ENCODE measurements at regions not wholly inside any gene's neighbourhood (a gene's known extent, or its start where the extent isn't known, plus 50 kb on each side); places are given as distances from the start of the nearest gene placed in this dataset.
A peak's percentile ranks its signal among the peaks of the same experiment; 100 is the strongest.
"Not testable (repeated sequence)": the region's sequence is repeated elsewhere in the genome, so short reads cannot be mapped to it uniquely, and the experiment has no call there.

DNA sequence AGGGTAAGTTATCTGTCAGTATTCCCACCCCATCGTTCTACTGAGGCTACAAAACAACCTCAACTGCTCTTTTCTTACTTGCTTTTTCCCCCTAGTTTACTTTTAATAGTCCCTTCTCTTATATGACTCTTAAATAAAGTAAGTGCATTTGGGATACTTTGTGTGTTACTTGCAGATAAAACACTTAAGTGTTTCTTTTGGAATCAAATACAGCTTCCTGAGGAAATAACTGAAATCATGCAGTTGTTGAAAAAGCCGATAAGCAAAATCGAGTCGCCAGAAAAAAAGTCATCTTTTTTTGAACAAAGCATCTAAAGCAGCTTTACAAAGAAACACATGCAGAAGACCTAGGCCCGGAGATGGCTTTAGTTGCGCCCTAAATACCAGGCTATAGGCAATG is 53.5 kb upstream of the EPB41L4A start:
- DNase-seq (ENCODE audit: low read depth): no peak

DNA sequence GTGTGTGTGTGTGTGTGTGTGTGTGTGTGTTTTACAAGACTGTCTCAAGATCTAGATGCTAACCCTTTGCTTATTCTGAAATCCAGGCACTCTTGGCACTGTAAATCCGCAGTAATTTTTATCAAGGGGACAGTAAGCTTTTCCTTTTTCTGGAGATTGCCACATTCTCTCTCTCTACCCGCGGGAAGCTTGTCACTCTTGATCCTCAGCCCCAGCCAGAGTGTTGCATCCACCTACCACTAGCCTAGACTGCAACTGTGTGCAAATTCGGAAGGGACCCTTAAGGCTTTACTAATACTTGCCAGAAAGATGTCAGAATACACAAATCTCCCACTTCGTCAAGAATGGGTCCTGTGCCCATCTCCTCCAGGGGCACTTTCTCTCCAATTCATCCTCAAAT is 54.9 kb upstream of the EPB41L4A start:
- no peak for DNase-seq (ENCODE audit: low read depth)

DNA sequence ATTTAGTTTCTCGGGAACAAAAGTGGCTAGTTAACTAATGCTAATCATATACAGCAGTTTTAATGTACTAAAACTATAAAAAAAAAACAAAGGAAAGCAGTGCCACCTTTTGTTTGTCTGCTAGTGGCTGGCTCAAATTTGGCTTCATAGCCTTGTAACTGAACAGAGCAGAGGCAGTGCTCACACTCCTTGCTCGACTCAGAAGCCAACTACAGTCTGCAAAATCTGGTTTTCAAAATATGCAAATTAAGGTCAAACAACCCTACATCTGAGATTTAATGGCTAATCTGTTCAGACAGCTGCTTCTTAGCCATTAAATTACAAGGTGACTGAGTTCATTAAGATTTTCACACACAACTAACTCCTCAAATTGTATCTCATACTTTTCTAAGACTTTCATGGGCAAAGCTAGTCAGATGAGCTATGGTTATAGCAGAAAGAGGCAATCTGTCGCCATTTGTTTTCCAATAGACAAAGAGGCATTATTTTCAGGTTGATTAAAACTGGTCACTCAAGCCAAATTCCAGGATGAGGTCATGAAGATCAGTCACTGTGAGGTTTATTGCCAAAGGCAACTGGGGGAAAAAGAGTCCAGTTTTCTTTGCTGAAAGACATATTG is 56.8 kb upstream of the EPB41L4A start:
- peak; percentile 36 for DNase-seq (ENCODE audit: low read depth)

GRCh38 chr5:112479418-112479817 is 60.3 kb upstream of the EPB41L4A start:
- DNase-seq (ENCODE audit: low read depth): peak; percentile 37

- DNase-seq (ENCODE audit: low read depth): no peak
These were observed 61.4 kb upstream of the EPB41L4A start for GRCh38 chr5:112480501-112480900.

GRCh38 chr5:112483704-112484103 is 64.6 kb upstream of the EPB41L4A start:
- no peak for DNase-seq (ENCODE audit: low read depth)

GRCh38 chr5:112485934-112486355 is 66.9 kb upstream of the EPB41L4A start:
- DNase-seq (ENCODE audit: low read depth): no peak

DNA sequence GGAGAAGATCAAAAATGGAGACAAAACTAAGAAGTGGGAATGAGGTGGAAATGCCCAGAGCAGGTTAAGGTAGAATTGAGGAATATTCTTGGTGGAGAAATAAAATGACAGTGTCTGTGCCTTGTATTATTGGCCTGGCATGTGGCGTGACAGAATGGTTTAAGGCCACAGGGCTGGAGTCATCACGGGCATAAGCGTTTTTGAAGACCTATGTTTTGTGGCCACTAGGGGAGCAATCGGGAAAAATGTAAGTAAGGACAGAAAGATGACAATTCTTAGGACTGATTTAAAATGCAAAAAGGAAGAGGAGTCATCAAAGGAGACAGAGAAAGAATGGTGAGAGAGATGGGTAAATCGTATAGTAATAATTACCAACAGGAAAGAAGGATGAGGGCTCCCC is 72.2 kb upstream of the EPB41L4A start:
- DNase-seq (ENCODE audit: low read depth): peak; percentile 14

GRCh38 chr5:112492291-112492690 is 73.2 kb upstream of the EPB41L4A start:
- DNase-seq (ENCODE audit: low read depth): peak; percentile 56

DNA sequence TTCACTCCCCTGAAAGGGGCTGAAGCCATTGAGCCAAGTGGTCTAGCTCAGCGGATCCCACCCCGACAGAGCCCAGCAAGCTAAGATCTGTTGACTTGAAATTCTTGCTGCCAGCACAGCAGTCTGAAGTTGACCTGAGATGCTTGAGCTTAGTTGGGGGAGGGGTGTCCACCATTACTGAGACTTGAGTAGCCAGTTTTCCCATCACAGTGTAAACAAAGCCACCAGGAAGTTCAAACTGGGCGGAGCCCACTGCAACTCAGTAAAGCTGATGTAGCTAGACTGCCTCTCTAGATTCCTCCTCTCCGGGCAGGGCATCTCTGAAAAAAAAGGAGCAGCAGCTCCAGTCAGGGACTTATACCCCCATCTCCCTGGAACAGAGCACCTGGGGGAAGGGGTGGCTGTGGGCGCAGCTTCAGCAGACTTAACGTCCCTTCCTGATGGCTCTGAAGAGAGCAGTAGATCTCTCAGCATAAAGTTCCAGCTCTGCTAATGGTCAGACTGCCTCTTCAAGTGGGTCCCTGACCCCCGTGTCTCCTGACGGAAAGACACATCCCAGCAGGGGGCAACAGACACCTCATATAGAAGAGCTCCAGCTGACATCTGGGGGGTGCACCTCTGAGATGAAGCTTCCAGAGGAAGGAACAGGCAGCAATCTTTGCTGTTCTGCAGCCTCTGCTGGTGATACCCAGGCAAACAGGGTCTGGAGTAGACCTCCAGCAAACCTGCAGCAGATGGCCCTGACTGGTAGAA is 84.8 kb upstream of the EPB41L4A start:
- peak; percentile 1 for DNase-seq (ENCODE audit: low read depth)

- not testable (repeated sequence) for DNase-seq (ENCODE audit: low read depth)
These were observed 90.0 kb upstream of the EPB41L4A start for GRCh38 chr5:112509097-112509496.

- DNase-seq (ENCODE audit: low read depth): no peak
These were observed 92.8 kb upstream of the EPB41L4A start for GRCh38 chr5:112511920-112512319.

DNA sequence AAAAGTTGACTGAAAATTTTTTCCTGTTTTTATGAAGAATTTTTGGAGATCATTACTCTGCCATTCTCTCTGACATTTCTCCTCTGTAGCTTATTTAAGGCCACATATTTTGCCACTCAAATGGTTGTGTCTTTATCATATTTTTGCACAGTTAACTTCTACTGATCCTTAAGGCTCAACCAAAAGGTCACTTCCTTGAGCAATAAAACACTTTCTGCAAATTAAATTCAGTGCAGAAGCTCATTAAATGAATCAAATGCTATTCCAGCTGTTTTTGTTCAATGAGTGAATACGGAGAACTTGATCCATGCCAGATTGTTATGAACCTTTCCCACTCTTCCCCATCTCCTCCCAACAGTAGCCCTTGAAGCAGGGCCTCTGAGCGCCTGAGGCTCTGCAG is 93.8 kb upstream of the EPB41L4A start:
- DNase-seq (ENCODE audit: low read depth): no peak

DNA sequence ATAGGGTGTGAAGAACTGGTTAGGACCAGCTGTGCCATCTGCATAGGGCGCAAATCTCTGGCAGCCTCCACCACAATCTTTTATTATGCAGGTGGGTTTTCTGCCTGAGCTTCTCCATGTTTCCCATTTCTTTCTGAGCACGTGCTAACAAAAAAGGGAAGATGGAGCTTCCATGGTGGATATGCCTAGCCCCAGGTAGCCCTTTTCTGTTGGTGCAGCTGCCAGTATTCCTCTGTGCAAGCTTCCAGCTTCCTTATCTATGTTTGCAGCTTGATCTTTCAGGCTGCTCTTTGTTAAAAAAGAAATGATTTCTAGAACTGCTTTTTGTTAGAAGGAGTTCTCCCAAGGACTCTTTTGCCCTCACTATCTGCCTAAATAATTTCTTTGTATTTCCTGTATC is 95.0 kb upstream of the EPB41L4A start:
- DNase-seq (ENCODE audit: low read depth): no peak

DNA sequence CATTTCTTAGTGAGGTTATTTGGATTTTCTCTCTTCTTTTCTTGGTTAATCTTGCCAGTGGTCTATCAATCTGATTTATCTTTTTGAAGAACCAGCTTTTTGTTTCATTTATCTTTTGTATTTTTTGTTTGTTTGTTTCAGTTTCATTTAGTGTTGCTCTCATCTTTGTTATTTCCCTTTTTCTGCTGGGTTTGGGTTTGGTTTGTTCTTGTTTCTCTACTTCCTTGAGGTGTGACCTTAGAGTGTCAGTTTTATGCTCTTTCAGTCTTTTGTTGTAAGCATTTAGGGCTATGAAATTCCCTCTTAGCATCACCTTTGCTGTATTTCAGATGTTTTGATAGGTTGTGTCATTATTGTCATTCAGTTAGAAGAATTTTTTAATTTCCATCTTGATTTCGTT is 101.4 kb upstream of the EPB41L4A start:
- not testable (repeated sequence) for DNase-seq (ENCODE audit: low read depth)

DNA sequence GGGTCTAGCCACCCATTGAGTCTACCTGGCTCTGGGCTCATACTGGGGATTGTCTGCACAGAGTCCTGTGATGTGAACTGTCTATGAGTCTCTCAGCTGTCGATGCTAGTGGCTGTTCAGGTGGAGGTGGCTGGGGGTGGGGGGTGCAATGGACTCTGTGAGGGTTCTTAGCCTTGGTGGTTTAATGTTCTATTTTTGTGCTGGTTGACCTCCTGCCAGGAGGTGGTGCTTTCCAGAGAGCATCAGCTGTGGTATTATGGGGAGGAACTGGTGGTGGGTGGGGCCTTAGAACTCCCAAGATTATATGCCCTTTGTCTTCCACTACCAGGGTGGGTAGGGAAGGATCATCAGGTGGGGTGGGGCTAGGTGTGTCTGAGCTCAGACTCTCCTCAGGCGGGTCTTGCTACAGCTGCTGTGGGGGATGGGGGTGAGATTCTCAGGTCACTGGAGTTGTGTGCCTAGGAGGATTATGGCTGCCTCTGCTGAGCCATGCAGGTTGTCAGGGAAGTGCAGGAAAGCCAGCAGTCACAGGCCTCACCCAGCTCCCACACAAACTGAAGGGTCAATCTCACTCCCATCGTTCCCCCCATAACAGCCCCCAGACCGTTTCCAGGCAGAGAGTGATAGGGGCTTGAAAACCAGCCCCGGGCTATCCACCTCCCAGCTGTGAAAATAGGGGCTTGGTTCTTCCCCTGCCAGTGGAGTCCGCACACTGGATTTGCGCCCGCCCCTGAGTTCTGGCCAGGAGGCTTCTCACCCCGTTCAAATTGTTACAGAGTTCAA is 104.0 kb upstream of the EPB41L4A start:
- DNase-seq (ENCODE audit: low read depth): not testable (repeated sequence)

DNA sequence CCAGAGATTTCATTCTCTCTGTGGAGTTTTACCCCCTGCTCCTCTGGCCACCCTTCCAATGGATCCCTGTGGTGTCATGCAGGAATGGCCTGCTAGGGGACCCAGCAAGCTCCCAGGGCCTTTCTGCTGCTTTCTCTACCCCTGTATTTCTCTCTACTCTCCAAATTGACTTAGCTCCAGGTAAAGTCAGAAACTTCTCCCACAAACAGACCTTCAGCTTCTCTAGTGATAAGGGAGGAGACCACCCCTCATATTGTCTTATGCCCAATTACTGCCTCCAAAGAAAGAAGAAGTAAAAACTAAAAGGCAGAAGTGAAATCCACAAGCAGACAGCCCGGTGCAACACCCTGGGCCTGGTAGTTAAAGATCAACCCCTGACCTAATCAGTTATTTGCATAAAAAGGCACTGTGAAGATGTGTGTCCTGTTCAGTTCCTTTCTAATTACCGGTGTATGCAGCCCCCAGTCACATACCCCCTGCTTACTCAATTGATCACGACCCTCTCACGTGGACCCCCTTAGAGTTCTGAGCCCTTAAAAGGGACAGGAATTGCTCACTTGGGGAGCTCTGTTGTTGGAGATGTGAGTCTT is 104.7 kb upstream of the EPB41L4A start:
- not testable (repeated sequence) for DNase-seq (ENCODE audit: low read depth)

GRCh38 chr5:112525217-112525616 is 106.1 kb upstream of the EPB41L4A start:
- DNase-seq (ENCODE audit: low read depth): no peak

DNA sequence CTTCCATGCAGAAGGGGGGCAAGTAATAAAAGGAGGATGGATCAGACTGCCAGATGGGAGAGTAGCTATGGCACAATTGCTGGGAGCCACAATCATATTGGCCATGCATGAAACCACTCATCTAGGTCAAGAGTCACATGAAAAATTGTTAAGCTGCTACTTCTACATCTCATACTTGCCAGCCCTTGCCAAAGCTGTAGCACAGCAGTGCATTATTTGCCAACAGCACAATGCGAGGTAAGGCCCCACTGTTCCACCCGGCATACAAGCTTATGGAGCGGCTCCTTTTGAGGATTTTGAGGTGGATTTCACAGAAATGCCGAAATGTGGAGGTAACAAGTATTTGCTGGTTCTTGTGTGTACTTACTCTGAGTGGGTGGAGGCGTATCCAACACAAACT is 109.9 kb upstream of the EPB41L4A start:
- no peak for DNase-seq (ENCODE audit: low read depth)

DNA sequence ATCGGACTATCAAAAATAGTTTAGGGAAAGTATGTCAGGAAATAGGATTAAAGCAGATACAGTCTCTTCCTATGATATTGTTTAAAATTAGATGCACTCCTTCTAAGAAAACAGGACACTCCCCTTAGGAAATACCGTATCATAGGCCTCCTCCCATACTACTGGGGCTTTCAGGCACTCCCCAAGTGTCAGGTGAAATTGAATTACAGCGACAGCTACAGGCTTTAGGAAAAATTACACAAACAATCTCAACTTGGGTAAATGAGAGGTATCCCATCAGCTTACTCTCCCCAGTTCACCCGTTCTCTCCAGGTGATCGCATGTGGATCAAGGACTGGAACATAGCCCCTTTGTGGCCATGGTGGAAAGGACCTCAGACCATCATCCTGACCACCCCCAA is 110.4 kb upstream of the EPB41L4A start:
- DNase-seq (ENCODE audit: low read depth): no peak

DNA sequence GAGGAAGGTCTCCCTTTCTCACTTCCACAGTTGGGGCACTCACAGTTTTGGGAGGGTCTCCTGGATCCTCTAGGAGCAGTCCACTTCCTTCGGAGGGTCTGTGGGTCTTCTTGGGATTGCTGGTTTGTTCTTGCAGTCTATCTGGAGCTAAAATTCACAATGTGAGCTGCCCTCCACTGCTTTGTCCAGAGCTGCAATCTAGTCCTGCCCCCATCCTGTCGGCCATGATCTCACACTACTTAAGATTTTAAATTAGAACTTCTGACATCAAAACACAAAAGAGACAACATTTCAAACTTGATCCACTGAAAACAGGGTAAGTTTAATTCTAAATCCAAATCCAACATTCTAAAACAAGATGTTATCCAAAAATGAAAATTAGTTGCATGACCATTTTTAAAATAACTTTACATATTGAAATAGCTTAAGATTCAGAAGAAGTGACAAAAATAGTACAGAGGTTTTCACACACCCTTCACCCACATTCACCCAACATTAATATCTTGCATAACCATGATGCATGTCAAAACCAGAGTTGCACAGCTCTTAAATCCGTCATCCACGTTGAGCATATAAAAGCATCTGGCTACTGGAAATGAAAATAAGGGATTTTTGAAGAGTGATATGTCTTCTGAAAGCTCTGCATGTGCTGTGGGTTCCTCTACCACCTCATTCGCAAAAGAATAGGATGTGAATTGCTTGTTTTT is 113.7 kb upstream of the EPB41L4A start:
- DNase-seq (ENCODE audit: low read depth): no peak
